SK-N-SH (cell line): ENCODE measurements at regions not wholly inside any gene's neighbourhood (a gene's known extent, or its start where the extent isn't known, plus 50 kb on each side); places are given as distances from the start of the nearest gene placed in this dataset.

Source experiments
- CTCF ChIA-PET: fragments of 300-600, 350-600 bp; formaldehyde crosslinking; extraction: SDS; loops from one replicate; lab custom pipeline; 2021; lab: Yijun Ruan, JAX
- POLR2A ChIA-PET: fragments of 350-600 bp; sonication (Branson Sonifier 250); formaldehyde crosslinking; extraction: SDS; loops from one replicate; lab custom pipeline; 2020; ENCODE audit warnings: antibody characterized with exemption, inconsistent platforms; lab: Yijun Ruan, JAX
- DNase-seq: peaks from one replicate; pipeline ENCODE4 v3.0.0; 2012
- H2AFZ ChIP-seq: fragments of 200-600 bp; sonication (generic); 2 replicates; pipeline ENCODE4 v1.8.1; 2016; ENCODE audit warnings: antibody characterized with exemption, mild to moderate bottlenecking, low read depth
- H3F3A ChIP-seq: fragments of 200-600 bp; sonication (generic); replicated peaks from 2 replicates; pipeline ENCODE3; 2016; ENCODE audit warnings: antibody characterized with exemption, mild to moderate bottlenecking; ENCODE audit not compliant: insufficient read depth
- H3K27ac ChIP-seq, 2 experiments: fragments of 200-500 bp in 1 of 2; fragments of 200-600 bp in 1 of 2; sonication (Bioruptor generic) in 1 of 2; sonication (generic), shearing (Covaris generic) in 1 of 2; 2 replicates each; pipeline versions ENCODE4 v1.5.1 to v1.6.1; 2014 to 2016; ENCODE audit warnings: low read depth in 2 of 2, inconsistent platforms in 1 of 2, low read length in 1 of 2, mild to moderate bottlenecking in 1 of 2, mixed read lengths in 1 of 2
- H3K27me3 ChIP-seq: fragments of 200-600 bp; sonication (generic), shearing (Covaris generic); 2 replicates; pipeline ENCODE4 v1.6.1; 2016; ENCODE audit warnings: mixed run types; ENCODE audit not compliant: insufficient read depth
- H3K36me3 ChIP-seq, 2 experiments: fragments of 200-500 bp in 1 of 2; fragments of 200-600 bp in 1 of 2; sonication (Bioruptor generic) in 1 of 2; sonication (generic) in 1 of 2; replicated peaks in 1 of 2; 2 replicates each; pipeline versions ENCODE3 to v1.5.1; 2014 to 2016; ENCODE audit warnings: low read length in 1 of 2, mild to moderate bottlenecking in 1 of 2; ENCODE audit not compliant: insufficient read depth in 2 of 2, control insufficient read depth in 1 of 2
- H3K4me1 ChIP-seq, 2 experiments: fragments of 200-500 bp in 1 of 2; fragments of 200-600 bp in 1 of 2; sonication (Bioruptor generic) in 1 of 2; sonication (generic), shearing (Covaris generic) in 1 of 2; 2 replicates each; pipeline versions ENCODE4 v1.5.1 to v1.6.1; 2014 to 2016; ENCODE audit warnings: low read depth in 1 of 2, low read length in 1 of 2, mixed run types in 1 of 2; ENCODE audit not compliant: insufficient read depth in 2 of 2, control insufficient read depth in 1 of 2
- H3K4me2 ChIP-seq: fragments of 200-600 bp; sonication (generic), shearing (Covaris generic); 2 replicates; pipeline ENCODE4 v1.6.1; 2017; ENCODE audit warnings: mixed run types
- H3K4me3 ChIP-seq, 2 experiments: fragments of 200-500 bp in 1 of 2; fragments of 200-600 bp in 1 of 2; sonication (Bioruptor generic) in 1 of 2; sonication (generic), shearing (Covaris generic) in 1 of 2; 2 replicates each; pipeline versions ENCODE4 v1.5.1 to v1.8.1; 2014 to 2016; ENCODE audit warnings: low read depth in 2 of 2, inconsistent platforms in 1 of 2, low read length in 1 of 2, mild to moderate bottlenecking in 1 of 2, mixed read lengths in 1 of 2, moderate library complexity in 1 of 2
- H3K79me2 ChIP-seq: fragments of 200-600 bp; sonication (generic); 2 replicates; pipeline ENCODE4 v1.8.1; 2017; ENCODE audit warnings: mild to moderate bottlenecking; ENCODE audit not compliant: insufficient read depth
- H3K9ac ChIP-seq: fragments of 200-600 bp; sonication (generic); 2 replicates; pipeline ENCODE4 v1.6.1; 2017; ENCODE audit warnings: mixed run types
- H3K9me2 ChIP-seq: fragments of 200-600 bp; sonication (generic); 2 replicates; pipeline ENCODE4 v1.6.1; 2017; ENCODE audit warnings: mixed run types
- H3K9me3 ChIP-seq: fragments of 200-600 bp; sonication (generic); 2 replicates; pipeline ENCODE4 v1.6.1; 2017; ENCODE audit warnings: mixed run types, mild to moderate bottlenecking, moderate library complexity
- H4K20me1 ChIP-seq: fragments of 200-600 bp; sonication (generic); 2 replicates; pipeline ENCODE4 v1.6.1; 2017; ENCODE audit warnings: mild to moderate bottlenecking, mixed run types; ENCODE audit not compliant: insufficient read depth
- FOXJ3 ChIP-seq: sonication (generic); formaldehyde crosslinking; IDR thresholded peaks from 2 replicates; pipeline ENCODE4 v1.5.1; 2020; ENCODE audit warnings: mild to moderate bottlenecking, missing genetic modification reagents
- FOXM1 ChIP-seq: IDR thresholded peaks from 2 replicates; pipeline ENCODE4 v1.4.0; 2012; ENCODE audit warnings: low read depth, mild to moderate bottlenecking
- GABPA ChIP-seq: IDR thresholded peaks from 2 replicates; pipeline ENCODE4 v1.4.0; 2012; ENCODE audit warnings: low read depth, mild to moderate bottlenecking
- JUND ChIP-seq: IDR thresholded peaks from 2 replicates; pipeline ENCODE4 v1.4.0; 2012
- NRF1 ChIP-seq: IDR thresholded peaks from 2 replicates; pipeline ENCODE4 v1.6.1; 2012; ENCODE audit warnings: low read depth, mild to moderate bottlenecking, low read length
- POLR2AphosphoS5 ChIP-seq: IDR thresholded peaks from 2 replicates; pipeline ENCODE4 v1.6.1; 2012; ENCODE audit warnings: low read depth, low read length
- RAD21 ChIP-seq: IDR thresholded peaks from 2 replicates; pipeline ENCODE4 v1.6.1; 2012; ENCODE audit warnings: mild to moderate bottlenecking, low read length
- RCOR1 ChIP-seq: fragments of 150-350 bp; IDR thresholded peaks from 2 replicates; pipeline ENCODE4 v1.6.1; 2017; ENCODE audit warnings: antibody characterized with exemption, low read length
- TAF1 ChIP-seq: IDR thresholded peaks from 2 replicates; pipeline ENCODE4 v1.6.1; 2012; ENCODE audit warnings: low read depth, mild to moderate bottlenecking, low read length, moderate library complexity, borderline replicate concordance
- TCF12 ChIP-seq: IDR thresholded peaks from 2 replicates; pipeline ENCODE4 v1.4.0; 2012
- USF1 ChIP-seq: IDR thresholded peaks from 2 replicates; pipeline ENCODE4 v1.4.0; 2012; ENCODE audit warnings: low read depth, borderline replicate concordance
- USF2 ChIP-seq: fragments of 150-350 bp; IDR thresholded peaks from 2 replicates; pipeline ENCODE4 v1.6.1; 2017; ENCODE audit warnings: antibody characterized with exemption, low read length, low read depth, borderline replicate concordance
- WGBS: methylation state at CpG from one replicate; pipeline ENCODE4 v1.1.6; 2017; ENCODE audit warnings: low lambda C conversion rate; 5-methylcytosine and 5-hydroxymethylcytosine counted together

GRCh38 chr2:21381421-21381820 is 257.7 kb downstream of the TDRD15 start:
- CTCF ChIA-PET = interaction anchor here (1.1 to 3.8 kb wide), 3 partner anchors 9 to 1010 kb away, joined by 3 to 30 read pairs (median 9); no protein-coding TSS in a partner anchor
- Histone ChIP-seq H3K9ac (no peak overlapping the region), H2AFZ (no peak overlapping the region), H3K9me3 (no peaks in the 10 kb centered on the region), H3K4me2 (no peak overlapping the region), H3K4me1 (no peaks in the 10 kb centered on the region), H3K9me2 (no peaks in the 10 kb centered on the region), H3K79me2 (no peaks in the 10 kb centered on the region), H3K36me3 (no peaks in the 10 kb centered on the region), H3K27ac (no peak overlapping the region), H3K4me3 (no peak overlapping the region), H3K27me3 (no peaks in the 10 kb centered on the region), H3F3A (no peaks in the 10 kb centered on the region), H4K20me1 (no peaks in the 10 kb centered on the region)
- POLR2A ChIA-PET = no interaction called here
- TF ChIP-seq USF1 = no peak
- TF ChIP-seq POLR2AphosphoS5 = no peak
- DNase-seq = no peak
- 39% methylated on average over 4 of the region's 4 CpGs for WGBS

GRCh38 chr2:21382701-21383520 is 259.1 kb downstream of the TDRD15 start:
- Histone ChIP-seq H3K4me1 (no peaks in the 10 kb centered on the region), H3F3A (no peaks in the 10 kb centered on the region), H3K9me2 (no peaks in the 10 kb centered on the region), H2AFZ (no peak overlapping the region), H3K27me3 (no peaks in the 10 kb centered on the region), H3K27ac (no peak overlapping the region), H3K9ac (no peak overlapping the region), H3K4me3 (no peak overlapping the region), H3K36me3 (no peaks in the 10 kb centered on the region), H3K9me3 (no peaks in the 10 kb centered on the region; the same call in 1 of the 2 replicates), H3K79me2 (no peaks in the 10 kb centered on the region), H3K4me2 (no peak overlapping the region), H4K20me1 (no peaks in the 10 kb centered on the region)
- ChIA-PET CTCF (interaction anchor here (1.2 to 3.8 kb wide), 4 partner anchors 10 to 270 kb away, joined by 3 to 30 read pairs (median 8); no protein-coding TSS in a partner anchor), POLR2A (no interaction called here)
- DNase-seq = no peak
- WGBS = 27% methylated on average over 5 of the region's 5 CpGs
- no peak for TF ChIP-seq FOXJ3 (CRISPR knock-in tag)
- no peak for TF ChIP-seq USF2
- no peak for TF ChIP-seq TAF1
- no peak for TF ChIP-seq FOXM1
- TF ChIP-seq RCOR1 = no peak
- no peak for TF ChIP-seq TCF12
- no peak for TF ChIP-seq JUND
- no peak for TF ChIP-seq RAD21
- TF ChIP-seq NRF1 = no peak
- TF ChIP-seq GABPA = no peak
